Endothelial cell of umbilical vein (primary cell): ENCODE measurements at regions not wholly inside any gene's neighbourhood (a gene's known extent, or its start where the extent isn't known, plus 50 kb on each side); places are given as distances from the start of the nearest gene placed in this dataset.

Source experiments
- EZH2 ChIP-seq: IDR thresholded peaks from 2 replicates; pipeline ENCODE4 v1.6.1; 2012; ENCODE audit warnings: borderline replicate concordance, low read depth, mild to moderate bottlenecking, moderate library complexity, low read length, inconsistent platforms; ENCODE audit not compliant: severe bottlenecking
- JUN ChIP-seq: IDR thresholded peaks from 2 replicates; pipeline ENCODE4 v1.6.1; 2011; ENCODE audit warnings: borderline replicate concordance, low read depth; ENCODE audit not compliant: insufficient read length, insufficient read depth
- MYC ChIP-seq: IDR thresholded peaks from one replicate; pipeline ENCODE4 v1.6.1; 2011; ENCODE audit warnings: mild to moderate bottlenecking, low read depth, low read length
- POLR2A ChIP-seq: IDR thresholded peaks from 2 replicates; pipeline ENCODE4 v1.6.1; 2012; ENCODE audit warnings: low read depth, mild to moderate bottlenecking, control low read depth, low read length
- TF ChIP-seq, protein P1 (sequence below), 2 donors: IDR thresholded peaks; 1 replicate in 1 of 2; 2 replicates in 1 of 2; pipeline ENCODE4 v1.5.1; 2011; ENCODE audit warnings: low read length in 2 of 2, mild to moderate bottlenecking in 2 of 2, moderate library complexity in 2 of 2, control low read depth in 1 of 2, inconsistent platforms in 1 of 2, low read depth in 1 of 2; ENCODE audit not compliant: insufficient read depth in 1 of 2; ENCODE audit errors: extremely low read depth in 1 of 2
- TF ChIP-seq, protein P2 (sequence below): IDR thresholded peaks from 2 replicates; pipeline ENCODE4 v1.6.1; 2011; ENCODE audit not compliant: insufficient read depth, insufficient read length

DNA sequence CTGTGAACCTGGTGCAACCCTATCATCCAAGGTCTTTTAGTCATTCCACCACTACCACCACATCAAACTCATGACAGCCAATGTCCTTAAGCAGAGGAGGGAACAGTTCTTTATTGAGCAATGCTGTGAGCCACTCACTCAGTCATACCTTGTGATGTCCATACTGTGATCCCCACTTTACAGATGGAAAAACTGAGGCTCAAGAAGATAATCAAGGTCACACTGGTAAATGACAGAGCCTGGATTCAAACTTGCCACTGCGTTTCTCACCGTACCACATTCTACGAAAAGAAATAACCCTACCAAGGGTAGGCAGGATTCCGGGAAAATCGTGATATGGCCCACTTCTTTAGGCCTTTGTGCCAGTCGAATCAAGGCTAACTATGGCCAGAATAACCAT, 172.6 kb downstream of the CCT6B start:
- no peak for TF ChIP-seq POLR2A
- TF ChIP-seq, protein P1, sequence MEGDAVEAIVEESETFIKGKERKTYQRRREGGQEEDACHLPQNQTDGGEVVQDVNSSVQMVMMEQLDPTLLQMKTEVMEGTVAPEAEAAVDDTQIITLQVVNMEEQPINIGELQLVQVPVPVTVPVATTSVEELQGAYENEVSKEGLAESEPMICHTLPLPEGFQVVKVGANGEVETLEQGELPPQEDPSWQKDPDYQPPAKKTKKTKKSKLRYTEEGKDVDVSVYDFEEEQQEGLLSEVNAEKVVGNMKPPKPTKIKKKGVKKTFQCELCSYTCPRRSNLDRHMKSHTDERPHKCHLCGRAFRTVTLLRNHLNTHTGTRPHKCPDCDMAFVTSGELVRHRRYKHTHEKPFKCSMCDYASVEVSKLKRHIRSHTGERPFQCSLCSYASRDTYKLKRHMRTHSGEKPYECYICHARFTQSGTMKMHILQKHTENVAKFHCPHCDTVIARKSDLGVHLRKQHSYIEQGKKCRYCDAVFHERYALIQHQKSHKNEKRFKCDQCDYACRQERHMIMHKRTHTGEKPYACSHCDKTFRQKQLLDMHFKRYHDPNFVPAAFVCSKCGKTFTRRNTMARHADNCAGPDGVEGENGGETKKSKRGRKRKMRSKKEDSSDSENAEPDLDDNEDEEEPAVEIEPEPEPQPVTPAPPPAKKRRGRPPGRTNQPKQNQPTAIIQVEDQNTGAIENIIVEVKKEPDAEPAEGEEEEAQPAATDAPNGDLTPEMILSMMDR (IDR thresholded peaks at IDR 0.05; ENCODE audit: extremely low read depth in 1 of 2, insufficient read depth in 1 of 2, low read depth in 1 of 2, low read length in 2 of 2), result no peak
- no peak for TF ChIP-seq EZH2
- TF ChIP-seq JUN, result no peak
- no peak for TF ChIP-seq MYC
- TF ChIP-seq, protein P2, sequence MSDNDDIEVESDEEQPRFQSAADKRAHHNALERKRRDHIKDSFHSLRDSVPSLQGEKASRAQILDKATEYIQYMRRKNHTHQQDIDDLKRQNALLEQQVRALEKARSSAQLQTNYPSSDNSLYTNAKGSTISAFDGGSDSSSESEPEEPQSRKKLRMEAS, result no peak
